GM18519 (cell line): ENCODE measurements at regions not wholly inside any gene's neighbourhood (a gene's known extent, or its start where the extent isn't known, plus 50 kb on each side); places are given as distances from the start of the nearest gene placed in this dataset.

ENCODE experiments used
- ATAC-seq: cut with Tn5 transposase; IDR thresholded peaks from one replicate; pipeline ENCODE4 v1.9.1; 2021; ENCODE audit warnings: mild to moderate bottlenecking, moderate library complexity; ENCODE audit not compliant: unreplicated experiment, low FRiP score

DNA sequence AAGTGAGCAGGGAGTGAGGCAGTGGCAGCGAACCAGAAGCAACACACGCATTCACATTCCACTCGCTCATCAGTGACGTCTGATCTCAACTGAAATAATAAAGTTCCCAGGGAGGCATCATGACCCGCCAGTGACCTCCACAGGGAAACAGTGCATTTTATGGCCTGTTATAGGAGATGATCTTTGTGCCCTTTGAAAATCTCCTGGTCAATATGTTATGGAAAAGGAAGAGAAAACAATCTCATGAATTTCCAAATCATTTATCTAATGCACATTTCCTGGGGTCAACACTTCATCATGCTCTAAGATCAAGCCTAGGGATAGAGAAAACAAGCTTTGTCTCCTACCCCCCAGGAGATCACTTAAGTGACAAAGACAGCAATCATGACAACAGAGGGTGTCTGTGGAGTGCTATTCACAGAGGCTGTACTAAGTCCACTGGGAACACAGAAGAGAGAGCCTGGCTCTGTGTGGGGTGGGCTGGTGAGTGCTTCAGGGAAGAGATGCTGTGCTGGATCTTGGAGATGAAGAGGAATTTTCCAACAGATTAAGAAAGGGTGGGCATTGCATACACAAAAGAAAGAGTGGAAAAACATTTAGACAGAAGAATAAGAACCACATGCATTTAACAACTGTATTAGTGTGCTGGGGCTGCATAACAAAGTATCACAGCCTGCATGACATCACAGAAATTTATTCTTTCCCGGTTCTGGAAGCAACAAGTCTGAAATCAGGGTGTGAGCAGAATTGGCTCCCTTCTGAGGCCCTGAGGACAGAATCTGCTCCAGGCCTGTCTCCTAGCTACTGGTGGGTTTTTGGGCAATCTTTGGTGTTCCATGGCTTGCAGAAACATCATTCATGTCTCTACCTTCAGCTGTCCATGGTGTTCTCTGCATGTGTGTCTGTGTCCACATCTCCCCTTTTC is 613.9 kb upstream of the IGFBP3 start:
- ATAC-seq: no peak

DNA sequence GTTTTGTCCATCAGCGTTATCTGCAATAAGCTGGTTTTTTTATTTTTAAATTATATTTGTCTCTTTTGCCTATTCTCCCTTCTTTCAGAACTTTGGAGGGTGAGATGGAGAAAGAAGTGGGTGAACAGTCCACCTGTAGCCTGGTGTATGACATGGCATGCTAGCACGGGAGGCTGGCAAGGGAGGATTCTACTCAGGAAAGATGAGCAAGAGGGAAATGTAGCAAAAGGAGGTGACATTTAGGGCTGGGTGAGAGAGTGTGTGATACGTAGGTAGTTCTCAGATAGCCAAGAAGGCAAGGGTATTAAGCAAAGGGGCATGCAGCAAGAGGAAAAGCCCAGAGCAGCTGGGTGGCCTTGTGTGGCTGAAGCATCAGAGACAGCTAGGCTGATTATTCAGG is 612.9 kb upstream of the IGFBP3 start:
- ATAC-seq: no peak

DNA sequence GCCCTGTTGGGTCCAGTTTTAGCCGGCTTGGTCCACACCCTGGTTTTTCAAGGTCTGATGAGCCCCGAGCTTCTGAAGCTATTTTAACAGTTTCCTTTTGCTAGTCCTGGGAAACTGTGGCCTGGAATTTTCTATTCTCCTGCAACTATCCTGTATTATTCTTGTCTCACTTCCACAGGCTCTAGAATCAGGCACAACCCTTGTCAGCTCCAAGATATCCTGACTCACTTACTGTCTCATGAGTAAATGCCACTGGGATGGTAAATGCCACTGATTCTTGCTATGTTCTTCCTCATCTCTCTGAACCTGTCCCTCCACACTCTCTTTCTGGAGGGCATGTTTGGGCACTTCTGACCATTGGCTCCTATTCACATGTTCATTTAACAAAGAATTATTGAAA is 611.5 kb upstream of the IGFBP3 start:
- ATAC-seq: no peak

DNA sequence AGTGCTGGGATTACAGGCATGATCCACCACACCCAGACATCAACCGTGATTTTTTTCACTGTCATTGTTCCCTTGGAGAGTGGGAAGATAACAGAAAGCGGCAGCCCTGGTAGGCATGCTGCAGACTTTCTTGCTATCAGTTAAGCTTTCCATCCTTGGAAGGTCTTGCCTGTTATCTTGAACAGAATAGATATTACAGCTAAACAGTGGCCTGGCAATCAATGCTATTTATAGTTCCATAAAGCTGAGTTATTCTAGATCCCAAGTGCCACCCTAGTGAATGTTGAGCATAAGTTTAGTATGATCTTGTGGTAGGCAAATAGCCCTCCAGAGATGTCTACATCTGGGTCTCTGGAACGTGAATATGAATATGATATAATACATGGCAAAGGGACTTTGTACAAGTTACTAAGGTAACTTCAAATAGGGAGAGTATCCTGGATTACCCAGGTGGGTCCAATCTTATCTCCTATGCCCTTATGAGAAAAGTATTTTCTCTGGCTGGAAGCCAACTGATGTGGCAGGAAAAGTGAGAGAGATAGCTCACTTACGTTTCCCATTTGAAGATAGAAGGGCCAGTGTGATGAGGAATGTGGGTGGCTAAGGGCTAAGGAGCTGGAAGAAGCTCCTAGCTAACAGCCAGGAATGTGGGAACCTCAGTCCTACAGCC is 609.1 kb upstream of the IGFBP3 start:
- ATAC-seq: no peak

DNA sequence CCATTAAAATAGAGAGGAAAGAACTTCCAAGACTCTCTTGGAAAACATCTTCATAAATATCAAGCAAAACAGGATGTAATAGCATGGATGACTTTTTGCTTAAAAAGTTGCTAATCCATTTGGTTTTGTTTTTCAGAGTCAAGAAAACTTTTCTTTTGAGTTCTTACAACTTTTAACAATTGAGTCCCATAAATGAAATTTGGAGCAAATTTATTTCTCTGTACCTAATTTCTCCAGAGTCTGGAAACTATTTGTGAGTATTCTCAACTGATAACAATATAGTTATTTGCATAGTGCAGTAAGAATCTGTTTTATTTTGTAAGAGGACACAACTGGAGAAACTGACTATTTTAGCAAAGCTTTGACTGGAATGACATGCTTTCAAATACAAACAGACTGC is 606.3 kb upstream of the IGFBP3 start:
- no peak for ATAC-seq

DNA sequence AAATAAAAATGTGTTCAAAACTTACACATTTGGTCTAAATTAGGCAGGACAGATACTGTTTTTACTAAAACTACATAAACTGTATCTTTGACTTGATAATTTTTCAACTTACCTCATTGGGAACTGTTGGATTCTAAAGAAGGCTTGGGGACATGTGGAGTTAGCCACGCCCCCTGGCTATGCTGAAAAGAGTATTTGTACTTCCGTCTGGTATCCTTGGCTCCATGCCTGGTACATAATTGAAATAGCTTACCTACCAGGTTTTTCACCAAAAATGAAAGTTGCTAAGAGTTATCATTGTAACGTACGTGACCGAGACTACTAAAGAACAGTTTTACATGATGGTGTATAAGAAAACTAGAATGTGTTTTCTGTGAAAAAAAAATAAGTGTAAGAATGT is 604.8 kb upstream of the IGFBP3 start:
- ATAC-seq: no peak

DNA sequence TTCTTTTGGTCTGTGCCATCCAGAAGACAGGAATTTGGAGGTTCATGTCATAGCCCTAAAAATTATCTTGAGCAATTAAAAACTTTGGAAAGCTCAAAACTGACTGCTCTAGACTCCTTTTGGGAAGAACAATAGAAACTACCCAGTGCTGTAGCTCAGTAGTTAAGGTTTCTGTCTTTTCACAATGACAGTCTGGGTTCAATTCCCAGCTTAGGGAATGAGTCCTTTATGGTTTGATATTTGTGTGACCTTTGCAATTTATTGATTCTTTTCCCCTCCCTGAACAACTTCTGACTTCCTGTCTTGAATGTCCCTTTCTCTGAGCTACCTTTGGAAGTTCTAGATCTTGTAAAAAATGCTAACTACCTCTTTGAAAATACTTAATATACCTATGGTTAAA is 603.3 kb upstream of the IGFBP3 start:
- ATAC-seq: no peak

DNA sequence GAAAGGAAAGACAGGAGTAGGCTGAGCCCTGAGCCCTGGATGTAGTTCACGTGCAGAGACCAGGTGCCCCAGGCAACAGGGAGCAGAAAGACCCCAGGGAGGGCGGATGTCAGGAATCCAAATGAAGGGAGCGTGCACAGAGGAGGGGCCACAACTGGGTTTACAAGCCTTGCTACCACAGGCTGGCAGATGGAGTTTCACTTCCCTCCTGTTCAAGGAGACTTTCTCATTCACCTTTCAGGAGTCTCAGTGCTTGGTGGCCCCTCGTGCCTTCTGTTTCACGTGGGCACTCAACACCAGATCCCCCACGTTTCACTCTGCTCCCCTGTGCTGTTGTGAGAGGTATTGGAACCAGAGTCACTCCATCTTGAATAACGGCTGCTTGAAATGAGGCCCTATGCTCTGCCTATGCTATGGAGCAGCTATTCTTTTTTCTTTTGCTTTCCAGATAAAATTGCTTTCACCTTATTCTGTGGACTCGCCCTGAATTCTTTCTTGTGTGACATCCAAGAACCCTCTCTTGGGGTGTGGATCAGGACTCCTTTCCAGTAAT is 601.4 kb upstream of the IGFBP3 start:
- ATAC-seq: no peak

DNA sequence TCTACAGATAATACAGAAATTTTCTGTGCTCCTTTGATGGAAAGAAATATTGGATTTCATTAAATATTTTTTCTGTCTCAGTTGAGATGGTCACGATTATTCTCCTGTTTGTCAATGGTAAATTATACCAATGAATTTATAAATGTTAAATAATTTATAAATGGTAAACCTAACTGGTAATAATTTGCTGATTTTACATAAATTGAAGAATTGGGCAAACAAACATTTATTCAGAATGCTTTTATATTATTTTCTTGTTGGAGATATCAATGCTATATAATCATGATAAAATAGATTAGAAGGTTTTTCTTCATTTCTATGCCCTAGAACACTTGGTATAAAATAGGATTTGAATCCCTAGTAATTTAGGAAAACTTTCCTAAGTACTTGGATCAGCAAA is 597.6 kb upstream of the IGFBP3 start:
- no peak for ATAC-seq

DNA sequence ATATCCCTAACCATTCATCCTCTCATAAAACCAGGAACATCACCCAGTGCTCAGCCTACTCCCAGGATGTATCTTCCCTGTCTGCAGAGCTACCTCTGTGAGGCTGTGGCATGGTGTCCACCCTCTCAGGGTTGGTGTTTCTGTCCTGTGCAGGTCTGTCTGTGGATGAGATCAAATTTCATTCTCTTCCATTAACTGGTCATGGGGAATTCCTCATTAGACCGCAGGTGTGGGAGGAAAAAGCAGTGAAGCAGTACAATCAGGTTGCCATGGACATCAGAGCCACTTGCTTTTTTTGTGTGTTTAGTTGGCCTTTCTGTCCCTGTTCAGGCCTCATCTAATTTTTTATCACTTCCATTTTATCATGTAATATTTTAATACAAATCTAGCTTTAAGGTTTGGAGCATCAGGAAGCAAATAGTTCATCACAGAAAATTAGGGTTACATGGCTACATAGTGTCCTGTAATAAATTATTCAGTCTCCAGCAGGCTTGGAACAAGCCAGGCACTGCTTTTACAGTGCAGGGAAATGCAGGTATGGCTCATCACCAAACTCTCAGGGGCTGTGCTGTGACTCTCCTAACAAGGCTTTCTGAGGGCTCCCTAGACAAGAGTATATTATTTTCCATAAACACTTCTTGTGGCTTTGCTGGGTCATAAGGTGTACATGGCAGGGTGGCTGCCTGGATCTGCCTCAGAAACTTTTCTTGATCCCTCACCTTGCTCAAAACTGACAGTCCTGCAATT is 594.9 kb upstream of the IGFBP3 start:
- no peak for ATAC-seq

DNA sequence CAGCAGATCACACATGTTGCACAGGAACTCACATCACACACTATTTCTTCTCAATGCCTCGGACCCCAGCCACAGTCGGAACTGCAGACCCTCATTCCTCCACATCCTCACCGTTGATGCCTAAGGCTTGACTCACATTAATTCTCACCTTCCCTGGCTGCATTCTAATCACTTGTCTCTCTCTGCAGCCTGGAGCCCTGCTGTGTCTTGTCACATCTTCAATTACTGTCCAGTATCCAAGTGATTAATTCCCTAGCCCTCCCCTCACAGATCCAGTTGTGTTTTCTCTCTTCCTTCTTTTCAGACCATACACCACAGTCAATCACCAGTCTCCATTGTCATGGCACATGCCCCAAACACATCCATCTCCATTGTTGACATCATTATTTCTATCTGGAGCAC is 592.4 kb upstream of the IGFBP3 start:
- no peak for ATAC-seq

DNA sequence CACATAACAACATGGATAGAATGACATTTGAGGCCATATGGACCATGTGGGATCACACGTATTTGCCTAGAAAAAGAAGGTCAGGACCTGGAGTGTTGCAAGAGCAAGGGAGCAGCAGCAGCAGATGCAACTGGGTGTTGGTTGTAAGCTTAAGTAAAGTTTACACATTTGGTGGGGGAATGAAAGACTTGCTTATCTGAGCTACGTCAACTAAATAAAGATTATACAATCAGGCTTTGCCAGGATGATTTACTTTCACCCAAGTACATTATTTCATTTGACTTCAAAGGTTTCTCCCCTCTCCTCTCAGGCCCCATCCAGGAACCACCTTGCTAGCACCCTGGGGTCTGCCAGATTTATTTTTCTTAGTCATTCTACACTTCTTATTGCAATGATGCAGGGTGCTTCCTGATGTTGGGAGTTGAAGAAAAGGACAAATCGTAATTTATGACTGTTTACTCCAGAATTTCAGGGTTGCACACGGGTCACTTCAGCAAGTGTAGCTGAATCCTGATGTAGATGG is 591.9 kb upstream of the IGFBP3 start:
- ATAC-seq: no peak

DNA sequence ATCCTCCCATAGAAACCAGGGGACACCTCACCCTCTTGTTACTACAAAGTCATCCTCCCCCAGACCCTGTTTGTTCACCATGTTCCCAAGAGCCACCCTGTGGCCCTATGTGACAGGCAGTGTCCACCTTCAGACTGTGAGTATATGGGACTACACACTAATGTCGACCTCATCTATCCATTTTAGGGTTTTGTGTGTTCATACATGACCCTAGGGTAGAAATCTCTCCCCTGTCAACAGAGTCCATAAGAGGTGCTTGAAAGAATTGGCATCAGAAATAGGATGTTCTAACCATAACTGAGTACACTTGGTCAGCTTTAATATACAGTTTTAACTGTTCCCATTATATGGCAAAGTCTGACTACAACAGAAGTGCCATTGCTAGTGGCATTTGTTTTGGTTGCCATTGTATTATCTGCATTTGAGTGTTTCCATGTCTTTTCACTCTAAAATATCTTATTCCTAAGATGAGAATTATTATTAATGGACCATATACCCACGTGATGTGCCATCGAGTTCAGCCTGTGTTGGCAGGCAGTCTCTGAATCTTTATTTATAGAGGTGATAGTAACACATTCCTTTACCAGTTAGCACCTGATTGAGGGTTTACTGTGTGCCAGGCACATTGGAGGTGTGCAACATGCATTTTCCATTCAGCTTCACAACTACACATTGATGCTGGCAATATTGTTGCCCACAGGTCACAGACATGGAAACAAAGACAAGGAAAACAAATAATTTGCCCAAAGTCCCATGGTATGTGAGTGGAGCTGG is 590.6 kb upstream of the IGFBP3 start:
- ATAC-seq: no peak

DNA sequence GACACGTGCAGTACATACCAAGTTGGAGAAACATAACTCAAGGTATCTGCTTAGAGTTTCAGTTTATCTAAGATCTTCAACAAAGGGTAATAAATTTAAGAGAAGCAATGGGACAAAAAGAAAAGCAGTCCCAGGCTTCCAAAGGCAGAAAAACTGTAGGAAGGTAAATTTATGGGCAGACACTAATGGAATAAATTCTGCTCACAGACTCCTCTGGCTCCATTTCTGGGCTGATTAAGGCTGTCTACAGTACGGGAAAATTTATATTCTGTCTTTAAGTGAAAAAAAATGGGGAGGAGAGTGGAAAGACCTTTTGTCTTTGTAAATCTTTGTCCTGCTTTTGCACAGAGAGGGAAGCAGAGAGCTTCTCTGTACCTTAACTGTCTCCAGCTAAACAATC is 587.5 kb upstream of the IGFBP3 start:
- ATAC-seq: no peak

DNA sequence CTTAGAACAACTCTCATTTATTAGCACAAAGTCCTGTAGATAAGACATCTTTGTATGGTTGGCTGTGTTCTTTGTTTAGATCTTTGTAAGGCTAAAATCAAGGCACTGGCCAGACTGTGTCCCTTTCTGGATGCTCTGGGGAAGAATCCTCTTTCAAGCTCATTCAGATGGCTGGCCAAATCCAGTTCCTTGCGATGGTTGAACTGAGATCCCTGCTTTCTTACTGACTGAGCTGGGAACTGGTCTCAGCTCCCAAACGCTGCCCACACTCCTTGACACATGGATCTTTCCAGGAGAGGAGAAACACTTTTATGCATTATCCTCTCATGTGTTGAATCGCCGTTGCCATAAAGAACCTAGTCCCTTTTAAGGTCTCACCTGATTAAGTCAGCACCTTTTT is 586.5 kb upstream of the IGFBP3 start:
- no peak for ATAC-seq

DNA sequence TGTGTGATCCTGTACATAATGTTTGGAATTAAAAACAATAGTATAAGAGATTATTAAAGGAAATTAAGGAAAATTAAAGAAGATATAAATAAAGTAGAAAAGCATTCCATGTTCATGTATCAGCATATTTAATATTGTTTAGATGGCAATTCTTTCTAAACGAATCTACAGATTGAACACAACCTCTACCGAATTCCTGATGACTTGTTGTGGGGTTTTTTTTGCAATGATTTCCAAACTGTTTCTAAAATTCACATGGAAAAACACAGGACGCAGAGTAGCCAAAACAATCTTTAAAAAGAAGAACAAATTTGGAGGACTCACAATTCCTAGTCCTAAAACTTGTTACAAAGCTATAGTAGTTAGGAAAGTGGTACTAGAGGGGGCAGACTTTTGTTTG is 573.4 kb upstream of the IGFBP3 start:
- ATAC-seq: no peak

DNA sequence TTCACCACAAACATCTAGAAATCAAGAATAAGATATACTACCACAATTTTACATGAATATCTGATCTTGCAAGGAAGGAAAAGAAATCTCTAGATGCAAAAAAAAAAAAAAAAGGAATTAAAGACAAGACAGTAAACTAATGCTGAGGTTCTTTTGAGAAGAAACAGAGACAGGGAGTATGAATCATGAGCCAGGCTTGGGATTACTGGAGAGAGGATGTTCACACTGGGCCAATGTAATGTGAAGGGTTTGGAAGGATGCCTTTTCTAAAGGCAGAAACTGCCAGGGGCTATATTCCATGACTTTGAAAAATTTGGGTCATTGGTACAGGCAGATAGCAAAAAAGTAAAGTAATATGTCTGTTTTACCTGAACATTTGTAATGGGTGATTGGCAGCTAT is 573.0 kb upstream of the IGFBP3 start:
- no peak for ATAC-seq

DNA sequence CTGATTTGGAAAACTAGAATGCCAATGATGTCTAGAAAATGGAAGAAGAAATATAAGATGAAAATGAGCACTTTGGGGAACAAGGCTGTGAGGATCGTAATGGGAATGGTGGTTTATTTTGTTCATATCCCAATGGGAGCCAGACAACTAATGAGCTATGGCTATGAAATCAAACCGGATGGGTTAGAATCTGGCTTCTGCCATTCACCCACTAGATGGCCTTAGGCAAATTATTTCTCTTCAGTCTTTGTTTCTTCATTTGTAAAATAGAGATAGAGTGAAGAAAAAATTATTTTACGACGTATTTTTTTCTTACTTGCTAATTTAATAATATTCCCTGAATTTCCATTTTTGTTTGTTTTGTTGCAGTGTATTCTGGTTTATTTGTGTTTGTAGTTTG is 572.1 kb upstream of the IGFBP3 start:
- ATAC-seq: no peak

DNA sequence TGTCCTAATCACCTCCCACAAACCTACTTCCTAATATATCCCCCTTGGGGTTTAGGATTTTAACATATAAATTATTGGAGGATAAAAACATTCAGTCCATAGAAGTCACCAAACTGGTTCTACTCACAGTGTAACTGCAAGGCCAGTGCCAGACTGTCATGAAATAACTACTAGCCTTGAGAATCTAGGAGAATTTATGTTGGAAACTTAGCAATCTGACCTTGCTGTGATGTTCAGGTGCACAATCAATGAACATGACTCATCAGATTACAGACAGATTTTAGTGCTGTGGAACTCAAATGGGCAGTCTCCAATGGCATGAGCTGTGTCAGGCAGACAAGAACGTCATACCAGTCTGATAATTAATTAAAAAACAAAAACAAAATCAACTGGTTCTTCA is 571.4 kb upstream of the IGFBP3 start:
- no peak for ATAC-seq

DNA sequence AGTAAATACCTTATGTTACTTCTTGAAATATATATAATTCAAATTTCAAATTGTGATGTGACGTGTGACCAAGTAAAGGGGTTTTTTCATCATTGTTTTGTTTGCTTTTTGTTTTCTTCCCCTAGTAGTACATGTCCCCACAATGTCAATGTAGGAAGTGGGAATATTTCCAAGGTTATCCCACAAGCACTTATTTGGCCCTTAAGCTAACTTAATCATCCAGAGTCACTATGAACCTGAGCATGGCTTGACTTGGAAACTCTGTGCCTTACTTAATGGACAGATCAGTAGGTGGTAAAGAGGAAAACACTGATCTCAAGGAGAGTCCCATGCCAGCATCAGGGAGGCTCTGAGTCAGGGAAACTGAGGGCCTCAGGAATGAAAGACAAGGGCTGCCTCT is 569.3 kb upstream of the IGFBP3 start:
- no peak for ATAC-seq
